ENCODE measurements at regions not wholly inside any gene's neighbourhood (a gene's known extent, or its start where the extent isn't known, plus 50 kb on each side); places are given as distances from the start of the nearest gene placed in this dataset.
"Not testable (repeated sequence)": the region's sequence is repeated elsewhere in the genome, so short reads cannot be mapped to it uniquely, and the experiment has no call there.

GRCh38 chr14:104482017-104482416, 97.5 kb upstream of the C14orf180 start:
- WGBS = 93% methylated on average over 9 of the region's 9 CpGs
- not testable (repeated sequence) for H3K27me3 ChIP-seq (ENCODE audit: control insufficient read depth in 2 of 2, insufficient read depth in 1 of 2, low read length in 1 of 2); H3K4me3 ChIP-seq (ENCODE audit: low read length in 2 of 2); DNase-seq (ENCODE audit: low read depth in 6 of 9, low spot score in 9 of 9); H3K36me3 ChIP-seq (ENCODE audit: control insufficient read depth in 2 of 2, insufficient read depth in 2 of 2, low read length in 1 of 2); H3K4me1 ChIP-seq (ENCODE audit: control insufficient read depth in 2 of 2, insufficient read depth in 2 of 2, low read length in 2 of 2); H3K27ac ChIP-seq (ENCODE audit: low read depth in 1 of 2, low read length in 1 of 2)
- H3K9me3 ChIP-seq (ENCODE audit: control insufficient read depth in 2 of 2, insufficient read depth in 1 of 2, low read length in 1 of 2) = peaks cover 5 to 19% of the 10 kb centered on the region in 2 donors

- no peak overlapping the region for H3K27ac ChIP-seq (ENCODE audit: low read depth in 1 of 2, low read length in 1 of 2)
- no peaks in the 10 kb centered on the region for H3K36me3 ChIP-seq (ENCODE audit: control insufficient read depth in 2 of 2, insufficient read depth in 2 of 2, low read length in 1 of 2)
- peaks cover 4 to 5% of the 10 kb centered on the region in 2 donors for H3K9me3 ChIP-seq (ENCODE audit: control insufficient read depth in 2 of 2, insufficient read depth in 1 of 2, low read length in 1 of 2)
- H3K4me3 ChIP-seq (ENCODE audit: low read length in 2 of 2) = no peak overlapping the region
- H3K27me3 ChIP-seq (ENCODE audit: control insufficient read depth in 2 of 2, insufficient read depth in 1 of 2, low read length in 1 of 2) = no peaks in the 10 kb centered on the region
- no peak for DNase-seq (ENCODE audit: low read depth in 6 of 9, low spot score in 9 of 9)
- 94% methylated on average over 18 of the region's 18 CpGs for WGBS
- no peaks in the 10 kb centered on the region for H3K4me1 ChIP-seq (ENCODE audit: control insufficient read depth in 2 of 2, insufficient read depth in 2 of 2, low read length in 2 of 2)
Measured at GRCh38 chr14:104486222-104486923, 93.2 kb upstream of the C14orf180 start.

- no peaks in the 10 kb centered on the region for H3K27me3 ChIP-seq (ENCODE audit: control insufficient read depth in 2 of 2, insufficient read depth in 1 of 2, low read length in 1 of 2)
- no peaks in the 10 kb centered on the region for H3K4me1 ChIP-seq (ENCODE audit: control insufficient read depth in 2 of 2, insufficient read depth in 2 of 2, low read length in 2 of 2)
- WGBS = 2% methylated on average over 3 of the region's 3 CpGs
- no peak overlapping the region for H3K4me3 ChIP-seq (ENCODE audit: low read length in 2 of 2)
- H3K36me3 ChIP-seq (ENCODE audit: control insufficient read depth in 2 of 2, insufficient read depth in 2 of 2, low read length in 1 of 2) = no peaks in the 10 kb centered on the region
- DNase-seq (ENCODE audit: low read depth in 6 of 9, low spot score in 9 of 9) = no peak
- peaks cover 0 to 4% of the 10 kb centered on the region in 2 donors for H3K9me3 ChIP-seq (ENCODE audit: control insufficient read depth in 2 of 2, insufficient read depth in 1 of 2, low read length in 1 of 2)
- H3K27ac ChIP-seq (ENCODE audit: low read depth in 1 of 2, low read length in 1 of 2) = no peak overlapping the region
Measured at GRCh38 chr14:104494483-104494882, 85.1 kb upstream of the C14orf180 start.

GRCh38 chr14:104496095-104496494, 83.5 kb upstream of the C14orf180 start:
- Histone ChIP-seq H3K4me1 (ENCODE audit: control insufficient read depth in 2 of 2, insufficient read depth in 2 of 2, low read length in 2 of 2) (no peaks in the 10 kb centered on the region), H3K4me3 (ENCODE audit: low read length in 2 of 2) (no peak overlapping the region), H3K9me3 (ENCODE audit: control insufficient read depth in 2 of 2, insufficient read depth in 1 of 2, low read length in 1 of 2) (peaks cover 0 to 4% of the 10 kb centered on the region in 2 donors), H3K27ac (ENCODE audit: low read depth in 1 of 2, low read length in 1 of 2) (no peak overlapping the region), H3K27me3 (ENCODE audit: control insufficient read depth in 2 of 2, insufficient read depth in 1 of 2, low read length in 1 of 2) (no peaks in the 10 kb centered on the region), H3K36me3 (ENCODE audit: control insufficient read depth in 2 of 2, insufficient read depth in 2 of 2, low read length in 1 of 2) (no peaks in the 10 kb centered on the region)
- DNase-seq (ENCODE audit: low read depth in 6 of 9, low spot score in 9 of 9) = no peak
- 81% methylated on average over 6 of the region's 6 CpGs for WGBS

GRCh38 chr14:104499784-104500760, 79.5 kb upstream of the C14orf180 start:
- WGBS = 81% methylated on average over 15 of the region's 15 CpGs

GRCh38 chr14:104502060-104502459, 77.5 kb upstream of the C14orf180 start:
- Histone ChIP-seq H3K27ac (ENCODE audit: low read depth in 1 of 2, low read length in 1 of 2) (no peak overlapping the region), H3K36me3 (ENCODE audit: control insufficient read depth in 2 of 2, insufficient read depth in 2 of 2, low read length in 1 of 2) (no peaks in the 10 kb centered on the region), H3K4me3 (ENCODE audit: low read length in 2 of 2) (no peak overlapping the region), H3K27me3 (ENCODE audit: control insufficient read depth in 2 of 2, insufficient read depth in 1 of 2, low read length in 1 of 2) (no peaks in the 10 kb centered on the region), H3K4me1 (ENCODE audit: control insufficient read depth in 2 of 2, insufficient read depth in 2 of 2, low read length in 2 of 2) (no peaks in the 10 kb centered on the region), H3K9me3 (ENCODE audit: control insufficient read depth in 2 of 2, insufficient read depth in 1 of 2, low read length in 1 of 2) (peaks cover 2 to 8% of the 10 kb centered on the region in 2 donors)
- DNase-seq (ENCODE audit: low read depth in 6 of 9, low spot score in 9 of 9) = no peak
- WGBS = 97% methylated on average over 1 of the region's 1 CpG

More at GRCh38 chr14:104499784-104500760, 79.5 kb upstream of the C14orf180 start:
- Histone ChIP-seq H3K4me1 (ENCODE audit: control insufficient read depth in 2 of 2, insufficient read depth in 2 of 2, low read length in 2 of 2) (no peaks in the 10 kb centered on the region), H3K27me3 (ENCODE audit: control insufficient read depth in 2 of 2, insufficient read depth in 1 of 2, low read length in 1 of 2) (no peaks in the 10 kb centered on the region), H3K4me3 (ENCODE audit: low read length in 2 of 2) (no peak overlapping the region), H3K27ac (ENCODE audit: low read depth in 1 of 2, low read length in 1 of 2) (no peak overlapping the region), H3K9me3 (ENCODE audit: control insufficient read depth in 2 of 2, insufficient read depth in 1 of 2, low read length in 1 of 2) (peaks cover 2 to 12% of the 10 kb centered on the region in 2 donors), H3K36me3 (ENCODE audit: control insufficient read depth in 2 of 2, insufficient read depth in 2 of 2, low read length in 1 of 2) (no peaks in the 10 kb centered on the region)
- no peak for DNase-seq (ENCODE audit: low read depth in 6 of 9, low spot score in 9 of 9)

GRCh38 chr14:104503691-104504090, 75.9 kb upstream of the C14orf180 start:
- 80% methylated on average over 6 of the region's 6 CpGs for WGBS
- Histone ChIP-seq H3K4me1 (ENCODE audit: control insufficient read depth in 2 of 2, insufficient read depth in 2 of 2, low read length in 2 of 2) (no peaks in the 10 kb centered on the region), H3K27ac (ENCODE audit: low read depth in 1 of 2, low read length in 1 of 2) (no peak overlapping the region), H3K9me3 (ENCODE audit: control insufficient read depth in 2 of 2, insufficient read depth in 1 of 2, low read length in 1 of 2) (peaks cover 2 to 8% of the 10 kb centered on the region in 2 donors), H3K4me3 (ENCODE audit: low read length in 2 of 2) (no peak overlapping the region), H3K36me3 (ENCODE audit: control insufficient read depth in 2 of 2, insufficient read depth in 2 of 2, low read length in 1 of 2) (no peaks in the 10 kb centered on the region), H3K27me3 (ENCODE audit: control insufficient read depth in 2 of 2, insufficient read depth in 1 of 2, low read length in 1 of 2) (no peaks in the 10 kb centered on the region)
- DNase-seq (ENCODE audit: low read depth in 6 of 9, low spot score in 9 of 9) = no peak

- Histone ChIP-seq H3K36me3 (ENCODE audit: control insufficient read depth in 2 of 2, insufficient read depth in 2 of 2, low read length in 1 of 2) (no peaks in the 10 kb centered on the region), H3K4me3 (ENCODE audit: low read length in 2 of 2) (no peak overlapping the region), H3K9me3 (ENCODE audit: control insufficient read depth in 2 of 2, insufficient read depth in 1 of 2, low read length in 1 of 2) (peaks cover 2 to 8% of the 10 kb centered on the region in 2 donors), H3K27me3 (ENCODE audit: control insufficient read depth in 2 of 2, insufficient read depth in 1 of 2, low read length in 1 of 2) (no peaks in the 10 kb centered on the region), H3K4me1 (ENCODE audit: control insufficient read depth in 2 of 2, insufficient read depth in 2 of 2, low read length in 2 of 2) (no peaks in the 10 kb centered on the region), H3K27ac (ENCODE audit: low read depth in 1 of 2, low read length in 1 of 2) (no peak overlapping the region)
- WGBS = 92% methylated on average over 7 of the region's 7 CpGs
- no peak for DNase-seq (ENCODE audit: low read depth in 6 of 9, low spot score in 9 of 9)
Measured at GRCh38 chr14:104504172-104504735, 75.3 kb upstream of the C14orf180 start.
